Caco-2 (cell line): ENCODE measurements at regions not wholly inside any gene's neighbourhood (a gene's known extent, or its start where the extent isn't known, plus 50 kb on each side); places are given as distances from the start of the nearest gene placed in this dataset.
A peak's percentile ranks its signal among the peaks of the same experiment; 100 is the strongest.

Source experiments
- BruUV-seq: library from RNA; stranded (reverse); fragments of 400-500 nt; replicated peaks from 2 replicates; lab custom pipeline; 2021; lab: Mats Ljungman, UMichigan
- CTCF ChIA-PET: fragments of 300-600 bp; sonication (Branson Sonifier 250); formaldehyde crosslinking; loops from one replicate; lab custom pipeline; 2022; ENCODE audit warnings: antibody characterized with exemption; lab: Charles Lee
- POLR2A ChIA-PET: fragments of 300-600 bp; sonication (Branson Sonifier 250); formaldehyde crosslinking; loops from one replicate; lab custom pipeline; 2022; ENCODE audit warnings: antibody characterized with exemption; lab: Charles Lee
- DNase-seq, 2 experiments: peaks; one replicate each; pipeline versions ENCODE4 v3.0.0 to v3.0.0-alpha.2; 2020 to 2022
- H3K27me3 ChIP-seq: replicated peaks from 2 replicates; pipeline ENCODE4 v1.6.0; 2011; ENCODE audit warnings: low read length; ENCODE audit not compliant: control insufficient read depth, insufficient read depth
- H3K36me3 ChIP-seq: 2 replicates; pipeline ENCODE4 v1.5.1; 2011; ENCODE audit warnings: low read length; ENCODE audit not compliant: control insufficient read depth, insufficient read depth
- H3K4me1 ChIP-seq: fragments of 250-450 bp; sonication (Bioruptor Pico); 2 replicates; pipeline ENCODE4 v1.5.1; 2020; ENCODE audit warnings: mild to moderate bottlenecking
- H3K4me3 ChIP-seq: 2 replicates; pipeline ENCODE4 v1.5.1; 2011; ENCODE audit warnings: low read depth, mild to moderate bottlenecking, control low read depth, low read length
- H3K9me3 ChIP-seq: fragments of 250-450 bp; sonication (Bioruptor Pico); 2 replicates; pipeline ENCODE4 v1.5.1; 2020; ENCODE audit warnings: mild to moderate bottlenecking, moderate library complexity
- H3K27ac Mint-ChIP-seq: one replicate; pipeline ENCODE4 v1.8.0; 2022; ENCODE audit warnings: mixed read lengths; ENCODE audit not compliant: unreplicated experiment
- H3K27me3 Mint-ChIP-seq: one replicate; pipeline ENCODE4 v1.8.0; 2022; ENCODE audit warnings: mixed read lengths; ENCODE audit not compliant: insufficient read depth, unreplicated experiment
- H3K36me3 Mint-ChIP-seq: one replicate; pipeline ENCODE4 v1.8.0; 2022; ENCODE audit warnings: mild to moderate bottlenecking, mixed read lengths; ENCODE audit not compliant: insufficient read depth, unreplicated experiment
- H3K4me1 Mint-ChIP-seq: one replicate; pipeline ENCODE4 v1.8.0; 2022; ENCODE audit warnings: low read depth, mixed read lengths; ENCODE audit not compliant: unreplicated experiment
- H3K4me3 Mint-ChIP-seq: one replicate; pipeline ENCODE4 v1.8.0; 2022; ENCODE audit warnings: mild to moderate bottlenecking, moderate library complexity, mixed read lengths; ENCODE audit not compliant: unreplicated experiment
- H3K9me3 Mint-ChIP-seq: one replicate; pipeline ENCODE4 v1.8.0; 2022; ENCODE audit warnings: mixed read lengths; ENCODE audit not compliant: unreplicated experiment
- intact Hi-C: fragments of 100-400 bp; cut with micrococcal nuclease; formaldehyde crosslinking; loops from one replicate; pipeline ENCODE4 v1.10.0; 2022; ENCODE audit not compliant: unreplicated experiment
- TF ChIP-seq, protein P1 (sequence below), 2 experiments: fragments of 200-600 bp in 1 of 2; IDR thresholded peaks; 1 replicate in 1 of 2; 2 replicates in 1 of 2; pipeline versions ENCODE4 v1.5.1 to v1.8.0; 2011 to 2022; ENCODE audit warnings: antibody characterized with exemption in 1 of 2, control low read depth in 1 of 2, inconsistent platforms in 1 of 2, low read depth in 1 of 2, low read length in 1 of 2, mild to moderate bottlenecking in 1 of 2, moderate library complexity in 1 of 2; ENCODE audit not compliant: insufficient read depth in 1 of 2, severe bottlenecking in 1 of 2, unreplicated experiment in 1 of 2

DNA sequence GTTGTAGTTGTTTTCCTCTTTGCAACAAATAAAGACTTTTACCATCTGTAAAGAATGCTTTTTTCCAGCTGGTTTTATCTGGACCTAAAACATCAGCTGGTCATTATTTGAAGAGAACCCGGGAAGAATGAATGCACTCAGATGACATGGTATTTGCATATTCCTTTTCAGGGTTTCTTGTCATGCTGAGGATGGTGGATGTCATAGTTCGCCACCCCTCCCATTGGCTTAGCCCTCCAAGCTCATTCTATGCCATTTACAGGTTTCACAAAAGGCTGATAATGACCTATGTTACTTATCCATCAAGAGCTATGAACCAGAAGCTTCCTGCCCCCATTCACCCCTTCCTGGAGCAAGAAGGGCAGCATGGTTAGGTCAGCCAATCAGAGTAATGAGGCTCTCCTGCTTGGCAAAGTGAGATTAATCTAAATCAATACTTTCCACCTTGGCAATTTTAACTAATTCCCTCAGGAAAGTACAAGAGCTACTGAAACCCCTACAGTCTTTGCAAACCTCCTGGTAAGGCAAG is 440.5 kb upstream of the TLE4 start:
- intact Hi-C loops, result no loop called here
- ChIA-PET CTCF (interaction anchor here (0.6 kb wide), 1 partner anchor 492 kb away, joined by 4 read pairs; no protein-coding TSS in a partner anchor), POLR2A (no interaction called here)
- no peaks in the 10 kb centered on the region for H3K9me3 ChIP-seq
- Mint-ChIP-seq H3K4me1 (no peaks in the 10 kb centered on the region), H3K4me3 (no peak overlapping the region), H3K27me3 (no peaks in the 10 kb centered on the region), H3K36me3 (no peaks in the 10 kb centered on the region), H3K27ac (no peak overlapping the region), H3K9me3 (no peaks in the 10 kb centered on the region)
- no peak for DNase-seq
- no peaks in the 10 kb centered on the region for H3K4me1 ChIP-seq
- H3K27me3 ChIP-seq, result no peaks in the 10 kb centered on the region
- no peaks in the 10 kb centered on the region for H3K36me3 ChIP-seq
- BruUV-seq, result no TSS peak
- TF ChIP-seq, protein P1, sequence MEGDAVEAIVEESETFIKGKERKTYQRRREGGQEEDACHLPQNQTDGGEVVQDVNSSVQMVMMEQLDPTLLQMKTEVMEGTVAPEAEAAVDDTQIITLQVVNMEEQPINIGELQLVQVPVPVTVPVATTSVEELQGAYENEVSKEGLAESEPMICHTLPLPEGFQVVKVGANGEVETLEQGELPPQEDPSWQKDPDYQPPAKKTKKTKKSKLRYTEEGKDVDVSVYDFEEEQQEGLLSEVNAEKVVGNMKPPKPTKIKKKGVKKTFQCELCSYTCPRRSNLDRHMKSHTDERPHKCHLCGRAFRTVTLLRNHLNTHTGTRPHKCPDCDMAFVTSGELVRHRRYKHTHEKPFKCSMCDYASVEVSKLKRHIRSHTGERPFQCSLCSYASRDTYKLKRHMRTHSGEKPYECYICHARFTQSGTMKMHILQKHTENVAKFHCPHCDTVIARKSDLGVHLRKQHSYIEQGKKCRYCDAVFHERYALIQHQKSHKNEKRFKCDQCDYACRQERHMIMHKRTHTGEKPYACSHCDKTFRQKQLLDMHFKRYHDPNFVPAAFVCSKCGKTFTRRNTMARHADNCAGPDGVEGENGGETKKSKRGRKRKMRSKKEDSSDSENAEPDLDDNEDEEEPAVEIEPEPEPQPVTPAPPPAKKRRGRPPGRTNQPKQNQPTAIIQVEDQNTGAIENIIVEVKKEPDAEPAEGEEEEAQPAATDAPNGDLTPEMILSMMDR (IDR thresholded peaks at IDR 0.05; ENCODE audit: insufficient read depth in 1 of 2, low read depth in 1 of 2, low read length in 1 of 2, severe bottlenecking in 1 of 2, unreplicated experiment in 1 of 2), result no peak
- H3K4me3 ChIP-seq, result no peak overlapping the region

DNA sequence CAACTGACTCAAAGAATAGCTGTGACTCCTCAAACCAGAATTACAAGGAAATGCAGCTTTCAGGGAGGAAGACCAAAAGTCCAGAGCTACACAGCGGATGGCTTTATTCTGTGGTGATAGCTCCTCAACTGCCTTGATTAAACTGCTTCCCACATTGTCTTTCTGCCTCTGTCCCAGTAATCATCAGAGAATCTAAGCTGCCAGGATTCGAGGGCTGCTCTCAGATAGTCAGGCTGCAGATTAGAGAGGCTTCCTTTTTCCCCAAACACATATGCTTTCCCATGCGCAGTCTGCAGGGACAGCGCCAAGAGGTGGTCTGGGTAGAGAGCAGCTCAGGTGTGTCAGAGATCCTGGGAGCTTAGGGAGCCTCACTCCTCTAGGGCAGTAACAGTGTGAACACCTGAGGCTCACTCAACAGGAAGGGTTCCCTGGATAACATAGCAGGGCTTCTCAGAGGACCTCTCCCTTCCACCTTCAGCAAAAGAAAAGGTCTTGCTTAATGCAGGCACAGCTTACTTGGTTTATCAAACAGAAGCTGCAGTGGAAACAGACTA is 439.9 kb upstream of the TLE4 start:
- BruUV-seq, result no TSS peak
- H3K9me3 ChIP-seq, result no peaks in the 10 kb centered on the region
- no peaks in the 10 kb centered on the region for H3K36me3 Mint-ChIP-seq
- intact Hi-C loops, result no loop called here
- no peaks in the 10 kb centered on the region for H3K36me3 ChIP-seq
- DNase-seq, result no peak
- H3K4me3 ChIP-seq, result no peak overlapping the region
- H3K27me3 Mint-ChIP-seq, result no peaks in the 10 kb centered on the region
- ChIA-PET CTCF (interaction anchor here (0.6 kb wide), 1 partner anchor 492 kb away, joined by 4 read pairs; no protein-coding TSS in a partner anchor), POLR2A (no interaction called here)
- no peaks in the 10 kb centered on the region for H3K4me1 ChIP-seq
- H3K4me1 Mint-ChIP-seq, result no peaks in the 10 kb centered on the region
- no peak overlapping the region for H3K4me3 Mint-ChIP-seq
- H3K27ac Mint-ChIP-seq, result no peak overlapping the region
- no peaks in the 10 kb centered on the region for H3K9me3 Mint-ChIP-seq
- no peaks in the 10 kb centered on the region for H3K27me3 ChIP-seq
- TF ChIP-seq, protein P1 (IDR thresholded peaks at IDR 0.05; ENCODE audit: insufficient read depth in 1 of 2, low read depth in 1 of 2, low read length in 1 of 2, severe bottlenecking in 1 of 2, unreplicated experiment in 1 of 2), result no peak

DNA sequence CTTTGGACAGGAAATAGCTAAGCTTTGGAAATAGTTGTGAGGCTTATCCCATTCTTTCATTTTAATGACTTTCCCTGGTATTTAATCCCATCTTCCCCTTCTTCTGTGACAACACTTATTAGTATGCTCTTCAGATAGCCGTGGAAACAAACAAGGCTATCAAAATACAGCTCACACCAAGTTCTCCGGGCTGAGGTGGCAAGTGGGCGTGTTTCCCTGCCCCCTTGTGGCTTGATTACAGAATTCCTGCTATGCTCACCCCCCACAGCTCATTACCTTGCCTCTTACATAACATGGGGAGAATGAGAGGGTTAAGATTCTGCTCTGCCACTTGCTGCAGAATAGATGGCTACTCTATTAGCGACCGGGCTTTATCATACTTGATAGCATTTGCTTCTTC is 437.1 kb upstream of the TLE4 start:
- ChIA-PET CTCF (no interaction called here), POLR2A (no interaction called here)
- Mint-ChIP-seq H3K27ac (no peak overlapping the region), H3K9me3 (no peaks in the 10 kb centered on the region), H3K36me3 (no peaks in the 10 kb centered on the region), H3K4me1 (no peaks in the 10 kb centered on the region), H3K4me3 (no peak overlapping the region), H3K27me3 (no peaks in the 10 kb centered on the region)
- Histone ChIP-seq H3K9me3 (no peaks in the 10 kb centered on the region), H3K36me3 (no peaks in the 10 kb centered on the region), H3K27me3 (no peaks in the 10 kb centered on the region), H3K4me1 (no peaks in the 10 kb centered on the region), H3K4me3 (no peak overlapping the region)
- intact Hi-C loops, result no loop called here
- TF ChIP-seq, protein P1 (IDR thresholded peaks at IDR 0.05; ENCODE audit: insufficient read depth in 1 of 2, low read depth in 1 of 2, low read length in 1 of 2, severe bottlenecking in 1 of 2, unreplicated experiment in 1 of 2), result no peak
- peak in 1 of 2 experiments; percentile 0 for DNase-seq
- BruUV-seq, result no TSS peak
